SW 1271 (cell line): ENCODE measurements at regions not wholly inside any gene's neighbourhood (a gene's known extent, or its start where the extent isn't known, plus 50 kb on each side); places are given as distances from the start of the nearest gene placed in this dataset.
"Not testable (repeated sequence)": the region's sequence is repeated elsewhere in the genome, so short reads cannot be mapped to it uniquely, and the experiment has no call there.

Experiments
- DNase-seq, 2 experiments: peaks; one replicate each; lab custom pipeline; 2025; lab: John Stamatoyannopoulos, UW

DNA sequence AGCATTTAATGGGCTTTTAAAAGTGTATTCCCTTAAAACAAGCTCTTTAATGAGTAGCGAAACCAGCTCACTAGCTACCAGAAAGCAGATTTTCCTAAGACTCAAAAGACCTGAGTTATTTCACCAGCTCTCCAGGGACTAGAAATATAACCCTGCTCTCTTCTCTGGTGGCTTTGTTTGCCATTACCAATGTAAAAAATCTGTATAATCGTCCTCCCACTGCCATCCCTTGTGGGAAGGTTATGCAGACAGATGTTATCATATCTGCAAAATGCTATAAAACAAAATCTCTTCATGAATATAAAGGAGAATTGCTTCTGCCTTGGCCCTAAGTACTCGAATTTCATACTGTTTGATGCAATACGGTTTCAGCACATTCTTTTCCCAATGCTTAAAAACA is 335.2 kb downstream of the NUP35 start:
- no peak for DNase-seq

DNA sequence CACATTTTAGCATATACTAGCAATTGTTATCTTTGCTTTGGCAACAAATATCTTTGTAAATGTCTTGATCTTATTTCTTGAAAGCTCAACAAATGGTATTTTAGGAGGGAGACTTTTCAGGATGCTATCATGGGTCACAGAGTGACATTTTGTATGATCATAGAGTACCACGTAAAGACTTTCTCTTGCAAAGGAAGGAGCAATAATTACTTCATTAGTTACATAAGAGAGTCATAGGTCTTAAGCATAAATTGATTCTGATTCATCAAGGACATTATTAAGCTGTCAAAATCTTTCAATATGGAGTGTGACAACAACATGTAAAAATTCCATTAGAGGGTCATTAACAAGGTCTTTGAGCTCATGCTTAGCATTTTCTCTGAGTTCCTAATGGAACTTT is 339.6 kb downstream of the NUP35 start:
- no peak for DNase-seq

DNA sequence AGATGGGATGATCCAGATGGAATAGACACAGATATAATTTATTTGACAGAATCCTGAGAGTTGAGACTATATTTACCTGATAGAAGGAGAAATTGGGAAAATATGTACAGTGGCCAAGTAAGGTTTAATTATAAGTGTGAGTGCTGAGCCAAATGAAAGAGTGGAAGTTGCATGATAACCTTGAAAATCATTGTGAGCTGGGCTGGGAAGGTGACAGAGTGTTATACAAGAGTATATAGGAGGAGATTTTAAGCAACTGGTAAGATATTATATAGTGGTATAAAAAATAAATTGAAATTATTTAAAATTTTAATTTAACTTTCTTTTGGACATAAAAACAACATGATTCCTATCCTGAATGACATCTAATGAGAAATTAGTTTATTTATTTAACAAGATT is 340.8 kb downstream of the NUP35 start:
- no peak for DNase-seq

DNA sequence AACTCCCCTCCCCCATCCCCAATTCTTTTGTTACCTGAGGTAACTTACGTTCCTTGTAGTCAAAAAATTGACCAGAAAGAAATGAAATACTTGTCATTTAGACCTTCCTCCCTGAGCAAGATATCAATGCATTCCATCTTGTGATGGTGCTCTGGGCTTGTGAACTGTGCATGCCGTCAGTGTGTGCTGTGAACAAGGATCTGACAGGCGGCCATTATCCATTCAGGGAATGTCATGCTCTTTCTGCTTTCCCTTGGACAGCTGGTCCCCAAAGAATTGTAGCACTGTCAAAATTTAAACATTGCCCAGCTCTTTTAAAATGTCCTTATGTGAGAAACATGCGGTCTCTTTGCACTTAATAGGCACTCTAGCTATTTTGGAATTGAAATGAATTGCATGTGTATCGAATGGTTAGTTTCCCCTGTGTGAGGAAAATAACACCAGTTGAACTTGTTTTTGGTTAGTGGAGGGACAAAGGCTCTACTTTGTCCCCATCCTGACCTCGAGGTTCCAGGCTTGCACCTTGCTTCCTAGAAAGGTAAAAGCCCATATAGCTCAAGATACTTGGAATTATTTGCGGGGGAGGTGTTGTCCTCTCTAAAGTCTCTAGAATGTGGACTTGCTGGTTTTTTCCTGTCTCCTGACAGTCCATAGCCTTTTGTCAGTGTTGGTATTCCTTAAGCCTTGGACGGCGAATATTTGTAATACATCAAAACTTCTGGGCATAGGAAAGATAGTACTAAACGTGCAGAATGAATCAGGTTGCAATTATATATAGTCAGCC is 350.9 kb downstream of the NUP35 start:
- no peak for DNase-seq

DNA sequence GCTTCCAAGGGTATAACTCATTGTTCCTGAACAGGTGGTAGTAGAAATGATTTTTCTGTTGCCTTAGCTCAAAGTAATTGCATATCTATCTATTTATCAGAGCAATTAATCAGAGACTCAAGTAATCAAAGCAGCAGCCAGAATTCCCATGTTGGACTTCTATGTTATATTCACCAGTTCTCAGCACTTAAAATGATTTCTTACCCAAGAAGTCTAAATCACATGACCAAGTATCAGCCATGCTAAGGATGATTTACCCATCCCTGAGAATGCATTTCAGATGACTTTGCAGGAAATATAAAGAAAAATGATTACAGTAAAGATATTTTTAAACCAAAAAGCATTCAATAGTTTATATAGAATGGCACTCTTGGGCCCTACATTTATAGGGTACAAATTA is 352.2 kb downstream of the NUP35 start:
- DNase-seq = no peak

DNA sequence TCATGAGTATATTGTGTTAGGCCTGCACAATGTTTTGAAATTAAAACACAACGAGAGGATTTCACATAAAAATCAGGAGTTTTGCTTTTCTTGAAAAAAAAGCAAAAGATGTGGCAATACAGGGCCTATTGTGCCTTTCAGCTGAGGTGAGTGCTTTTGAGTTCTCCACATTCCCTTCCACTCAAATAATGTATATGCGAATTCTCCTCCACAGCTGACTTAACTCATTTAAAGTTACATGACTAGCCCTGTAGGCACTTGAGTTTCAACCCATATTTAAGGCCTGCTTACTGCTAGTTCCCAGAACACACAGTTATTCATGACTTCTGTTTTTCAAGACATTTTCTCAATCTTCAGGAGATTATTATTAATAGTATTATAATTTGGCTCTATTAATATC is 353.1 kb downstream of the NUP35 start:
- no peak for DNase-seq

DNA sequence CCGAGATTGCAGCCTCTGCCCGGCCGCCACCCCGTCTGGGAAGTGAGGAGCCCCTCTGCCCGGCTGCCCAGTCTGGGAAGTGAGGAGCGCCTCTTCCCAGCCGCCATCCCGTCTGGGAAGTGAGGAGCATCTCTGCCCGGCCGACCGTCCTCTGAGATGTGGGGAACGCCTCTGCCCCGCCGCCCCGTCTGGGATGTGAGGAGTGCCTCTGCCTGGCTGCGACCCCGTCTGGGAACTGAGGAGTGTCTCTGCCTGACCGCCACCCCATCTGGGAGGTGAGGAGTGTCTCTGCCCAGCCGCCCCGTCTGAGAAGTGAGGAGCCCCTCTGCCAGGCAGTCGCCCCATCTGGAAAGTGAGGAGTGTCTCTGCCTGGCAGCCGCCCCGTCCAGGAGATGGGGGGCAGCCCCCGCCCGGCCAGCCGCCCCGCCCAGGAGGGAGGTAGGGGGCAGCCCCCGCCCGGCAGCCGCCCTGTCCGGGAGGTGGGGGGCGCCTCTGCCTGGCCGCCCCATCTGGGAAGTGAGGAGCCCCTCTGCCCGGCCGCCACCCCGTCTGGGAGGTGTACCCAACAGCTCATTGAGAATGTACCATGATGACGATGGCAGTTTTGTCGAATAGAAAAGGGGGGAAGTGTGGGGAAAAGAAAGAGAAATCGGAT is 354.8 kb downstream of the NUP35 start:
- DNase-seq = not testable (repeated sequence)

DNA sequence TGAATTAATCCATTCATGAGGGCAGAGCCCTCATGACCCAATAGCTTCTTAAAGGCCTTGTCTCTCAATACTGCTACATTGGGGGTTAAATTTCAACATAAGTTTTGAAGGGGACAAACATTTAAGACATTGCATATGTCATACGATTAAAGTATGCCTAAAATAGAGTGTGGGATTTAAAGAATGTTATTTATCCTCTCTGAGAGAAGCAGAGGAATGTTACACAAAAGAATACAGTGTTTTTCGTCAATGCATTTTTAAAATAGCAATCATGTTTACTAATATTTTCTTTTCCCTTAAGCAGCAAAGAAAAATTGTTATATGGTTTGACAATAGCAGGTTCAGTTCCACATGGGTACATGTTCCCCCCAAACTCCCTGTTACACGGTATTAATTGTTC is 363.1 kb downstream of the NUP35 start:
- DNase-seq = no peak

DNA sequence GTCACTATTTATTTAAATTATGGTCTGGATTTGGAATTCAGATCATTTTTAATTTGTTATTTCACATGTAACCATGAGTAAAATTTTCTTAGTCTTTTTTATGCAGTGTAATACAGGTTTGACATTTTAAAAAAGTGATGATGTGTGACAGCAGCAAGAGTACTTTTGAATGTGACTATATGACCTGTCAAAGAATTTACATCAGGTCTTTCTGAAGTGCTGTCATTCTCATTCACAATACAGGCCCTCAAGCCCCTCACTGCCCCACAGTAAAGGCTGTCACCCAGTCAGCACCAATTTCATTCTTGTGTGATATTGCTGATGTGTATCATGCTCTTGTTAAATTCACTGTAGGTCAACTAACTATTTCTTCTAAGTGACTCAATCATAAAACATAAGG is 364.2 kb downstream of the NUP35 start:
- DNase-seq = no peak

DNA sequence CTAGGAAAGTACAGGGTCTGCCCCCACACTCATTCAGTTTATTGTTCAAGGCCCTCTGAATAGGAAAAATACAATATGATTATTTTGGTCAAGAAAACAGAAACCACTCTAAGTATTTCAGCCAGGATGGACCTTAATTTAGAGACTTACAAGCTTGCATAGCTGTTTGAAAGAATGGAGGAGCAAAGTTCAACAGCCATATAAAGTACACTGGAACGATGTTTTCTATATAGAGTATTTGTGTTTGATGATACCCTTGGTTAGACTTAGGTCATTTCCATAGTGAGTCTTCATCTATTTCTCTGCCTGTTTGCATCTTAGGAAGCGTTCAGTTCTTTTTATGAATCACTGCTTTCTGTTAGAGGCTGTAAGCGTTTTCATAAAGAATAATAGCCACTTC is 366.2 kb downstream of the NUP35 start:
- no peak for DNase-seq

DNA sequence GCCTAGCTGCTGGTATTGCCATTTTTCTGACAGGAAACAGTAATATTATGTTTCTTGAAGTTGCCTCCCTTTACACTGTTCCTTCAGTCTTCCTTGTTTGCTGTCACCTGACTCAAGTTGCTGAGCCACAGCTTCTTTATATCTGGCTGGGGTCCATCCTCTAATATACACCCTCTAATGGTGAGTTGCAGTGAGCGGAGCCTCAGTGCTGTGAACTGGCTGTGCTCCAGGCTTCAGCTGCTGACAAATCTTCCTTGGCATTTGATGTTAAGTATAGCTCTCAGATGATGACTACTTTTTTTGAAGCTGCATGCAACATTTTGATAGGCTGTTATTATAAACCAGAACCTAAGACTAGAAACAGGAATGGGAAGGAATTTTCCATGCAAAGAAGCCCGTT is 366.7 kb downstream of the NUP35 start:
- DNase-seq = no peak

DNA sequence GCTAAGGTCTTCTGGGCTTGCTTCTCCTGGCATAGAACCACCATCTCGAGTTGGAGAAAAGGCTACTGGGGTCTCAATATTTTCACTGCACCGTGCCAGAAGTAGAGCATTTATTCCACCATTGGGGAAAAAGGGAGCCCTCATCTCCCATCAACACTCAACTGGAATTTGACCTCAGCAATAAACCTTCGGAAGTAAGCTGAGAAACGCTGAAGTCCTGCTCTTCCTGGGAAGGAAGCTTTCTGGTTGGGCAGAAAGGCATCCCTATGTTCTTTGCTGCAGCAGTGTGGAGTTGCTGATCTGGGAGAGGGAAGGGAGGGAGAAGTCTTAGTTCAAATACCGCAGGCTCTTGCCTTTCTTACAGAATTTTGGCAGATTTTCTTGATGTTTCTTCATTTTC is 368.8 kb downstream of the NUP35 start:
- no peak for DNase-seq

DNA sequence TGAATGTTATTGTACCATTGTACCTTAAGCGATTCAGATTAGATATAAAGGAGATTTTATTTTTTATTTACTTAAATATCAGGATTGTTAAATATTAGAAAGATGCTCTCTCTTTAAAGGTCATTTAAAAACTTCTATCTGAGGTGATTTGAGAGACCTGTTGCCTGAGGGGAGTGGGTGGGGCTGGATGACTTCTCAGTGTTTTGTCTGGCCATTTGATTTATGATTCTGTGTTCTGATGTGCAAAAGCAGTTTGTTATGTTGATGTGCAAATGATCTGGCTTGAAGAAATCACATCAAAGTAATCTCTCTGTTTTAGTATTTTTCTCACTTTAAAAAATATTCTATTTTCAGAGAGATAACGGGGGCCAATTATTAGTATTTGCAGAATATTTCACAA is 370.8 kb downstream of the NUP35 start:
- DNase-seq = no peak

DNA sequence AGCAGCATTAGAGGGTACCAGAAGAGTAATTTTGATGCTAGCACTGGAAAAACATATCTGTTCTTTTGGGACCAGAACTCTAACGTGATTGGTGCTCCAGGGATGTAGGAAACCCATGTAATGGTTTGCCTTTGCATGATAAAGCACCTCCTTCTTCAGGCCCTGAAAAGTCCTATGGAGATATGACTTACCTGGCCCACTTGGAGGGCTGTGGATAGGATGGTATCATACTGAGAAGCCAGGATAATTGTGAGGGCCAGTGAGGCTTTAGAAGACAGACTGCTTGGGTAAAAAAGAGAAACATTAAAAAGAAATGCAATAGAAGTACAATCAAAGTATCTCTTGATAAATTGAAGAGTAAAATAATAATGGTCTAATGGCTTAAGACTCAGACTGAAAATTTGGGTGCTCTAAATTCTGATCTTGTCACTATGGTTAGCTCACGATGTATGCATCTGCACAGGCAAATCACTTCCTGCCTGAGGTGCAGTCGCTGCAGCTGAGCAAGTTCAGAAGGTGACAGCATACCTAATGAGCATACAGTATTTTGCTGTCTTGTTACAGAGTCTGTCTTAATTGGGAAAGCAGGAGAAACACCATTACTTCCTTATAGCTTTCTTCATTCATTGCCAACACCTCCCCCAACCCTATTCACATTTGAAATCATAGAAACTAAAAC is 371.5 kb downstream of the NUP35 start:
- no peak for DNase-seq

DNA sequence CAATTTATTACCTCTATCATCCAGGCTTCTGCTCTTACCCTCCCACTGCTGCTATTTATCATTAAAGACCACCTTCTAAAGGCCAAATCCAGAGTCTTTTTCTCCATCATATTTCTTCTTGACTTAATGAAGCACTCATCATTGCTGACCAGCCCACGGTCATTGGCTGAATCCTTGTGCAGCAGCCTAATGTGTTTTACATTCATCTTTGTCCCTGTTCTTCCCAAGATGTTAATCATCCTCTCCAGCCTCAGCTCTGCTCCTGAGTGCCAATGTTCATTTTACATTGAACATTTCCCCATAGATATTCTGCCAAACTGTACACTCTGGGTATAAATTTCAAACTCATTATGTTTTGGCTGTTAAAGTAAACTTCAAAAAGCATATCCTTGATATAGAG is 373.6 kb downstream of the NUP35 start:
- no peak for DNase-seq

DNA sequence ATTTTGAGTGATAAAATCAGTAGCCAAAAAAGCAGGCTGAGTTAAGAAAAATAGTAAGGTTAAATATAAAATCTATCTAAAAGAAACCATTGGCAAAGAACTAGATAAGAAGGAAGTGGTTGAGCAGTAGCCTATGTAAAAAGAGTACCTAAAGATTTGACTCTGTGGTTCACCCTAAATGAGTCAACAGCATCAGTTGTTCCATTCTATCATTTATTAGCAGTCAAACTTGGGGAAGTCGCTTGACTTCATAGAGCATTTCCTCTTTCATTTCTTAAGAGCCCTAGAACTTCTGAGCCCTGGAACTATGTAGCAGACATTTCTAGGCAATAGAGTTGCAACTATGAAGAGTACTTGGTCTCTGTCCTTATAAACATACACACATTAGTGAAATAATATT is 381.7 kb downstream of the NUP35 start:
- no peak for DNase-seq

DNA sequence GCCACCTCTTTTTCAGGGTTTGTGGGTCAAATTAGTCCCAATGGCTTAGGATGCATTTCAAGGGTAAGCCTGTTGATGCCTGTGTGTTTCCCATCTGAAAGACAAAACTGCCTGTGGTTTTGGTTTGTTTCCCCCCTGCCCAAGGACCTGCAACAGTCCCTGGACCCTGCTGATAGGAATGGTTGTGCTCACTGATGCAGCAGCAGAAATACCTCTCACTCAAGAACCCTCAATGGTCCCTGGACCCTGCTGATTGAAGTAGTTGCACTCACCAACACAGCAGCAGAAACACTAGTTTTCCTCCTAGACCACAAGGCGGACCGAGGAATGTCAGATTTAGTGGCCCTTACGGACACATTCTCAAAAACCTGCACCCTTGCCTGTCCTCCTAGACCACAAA is 386.9 kb downstream of the NUP35 start:
- no peak for DNase-seq

DNA sequence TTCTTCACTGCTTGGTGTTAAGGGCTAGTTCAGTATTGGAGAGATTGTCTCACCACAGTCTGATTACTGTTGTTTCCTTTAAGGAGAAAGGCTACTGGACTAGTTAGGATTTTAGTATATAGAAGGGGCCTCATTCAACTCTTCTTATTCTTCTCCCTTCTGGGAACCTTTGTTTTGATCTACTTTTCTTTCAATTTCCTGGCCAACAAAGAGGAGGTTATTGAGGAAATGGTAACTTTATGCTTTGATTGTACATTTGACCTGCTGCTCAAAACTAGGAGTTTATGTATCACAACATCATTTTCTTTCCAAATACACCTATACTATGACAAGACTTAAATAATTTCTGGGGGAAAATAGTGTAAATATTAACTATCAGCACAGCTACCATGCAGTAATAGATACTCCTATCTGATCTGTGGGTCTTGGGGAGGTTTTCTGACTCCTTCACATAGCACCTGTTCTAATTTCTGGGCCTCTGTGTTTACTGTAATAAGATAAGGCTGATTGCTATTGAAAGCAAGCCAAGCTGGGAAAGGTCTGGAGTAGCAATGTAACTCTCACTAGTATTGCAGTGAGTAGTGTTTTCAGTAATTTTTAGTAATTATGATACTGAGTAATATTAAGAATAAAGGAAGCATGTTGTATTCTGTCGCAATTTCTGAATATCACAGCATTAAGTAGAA is 395.3 kb downstream of the NUP35 start:
- DNase-seq = no peak

DNA sequence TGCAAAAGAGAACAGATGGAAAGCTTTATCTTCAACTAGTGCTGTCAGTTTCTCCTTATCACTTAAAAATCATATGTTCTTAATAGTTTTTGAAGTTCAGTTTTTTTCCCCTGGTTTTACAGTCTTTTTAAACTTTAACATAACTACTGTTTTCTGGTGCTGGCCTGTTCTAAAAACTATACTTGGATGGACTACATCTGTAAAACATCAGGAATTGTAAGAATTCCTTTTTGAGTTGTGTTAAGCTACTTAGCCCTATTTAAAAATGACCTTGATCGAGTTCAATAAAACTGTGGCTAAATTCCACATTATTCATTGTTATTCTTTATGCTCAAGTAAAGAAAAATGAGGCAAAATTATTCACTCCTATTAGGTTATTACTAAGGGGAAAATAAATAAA is 397.7 kb downstream of the NUP35 start:
- no peak for DNase-seq

DNA sequence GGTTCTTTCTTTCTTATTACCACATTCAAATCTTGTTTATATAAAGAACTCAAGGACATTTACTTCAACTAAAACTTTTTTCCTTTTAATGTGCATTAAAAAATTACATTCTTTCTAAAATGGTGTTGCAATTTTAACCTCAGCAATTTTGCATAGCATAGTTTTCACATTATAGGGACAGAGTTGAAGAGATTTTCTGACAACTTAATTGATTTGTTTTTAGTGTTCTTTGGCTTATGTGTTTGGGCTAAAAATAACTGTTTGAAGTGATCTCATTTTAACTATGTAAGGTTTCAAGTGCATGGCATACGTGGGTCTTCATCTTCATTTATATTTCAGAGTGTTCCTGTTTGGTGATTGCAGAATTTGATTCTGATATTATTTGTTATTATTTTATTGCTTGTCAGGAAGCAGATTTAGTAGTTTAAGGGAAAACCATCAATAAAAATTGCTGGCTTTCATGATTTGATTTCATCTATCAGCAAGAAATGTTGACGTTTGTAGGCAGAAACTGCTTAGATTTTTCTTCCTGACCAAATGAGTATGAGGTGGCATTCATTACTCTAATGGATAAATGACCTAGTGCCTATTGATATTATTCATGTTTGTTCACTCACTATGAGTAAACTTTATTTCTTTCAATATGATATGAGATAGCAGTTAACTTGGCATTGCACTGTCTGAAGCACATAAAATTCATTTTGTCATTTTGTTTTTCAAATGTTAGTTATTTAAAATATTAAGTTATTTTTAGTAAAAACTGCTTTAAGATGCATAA is 398.4 kb downstream of the NUP35 start:
- no peak for DNase-seq

DNA sequence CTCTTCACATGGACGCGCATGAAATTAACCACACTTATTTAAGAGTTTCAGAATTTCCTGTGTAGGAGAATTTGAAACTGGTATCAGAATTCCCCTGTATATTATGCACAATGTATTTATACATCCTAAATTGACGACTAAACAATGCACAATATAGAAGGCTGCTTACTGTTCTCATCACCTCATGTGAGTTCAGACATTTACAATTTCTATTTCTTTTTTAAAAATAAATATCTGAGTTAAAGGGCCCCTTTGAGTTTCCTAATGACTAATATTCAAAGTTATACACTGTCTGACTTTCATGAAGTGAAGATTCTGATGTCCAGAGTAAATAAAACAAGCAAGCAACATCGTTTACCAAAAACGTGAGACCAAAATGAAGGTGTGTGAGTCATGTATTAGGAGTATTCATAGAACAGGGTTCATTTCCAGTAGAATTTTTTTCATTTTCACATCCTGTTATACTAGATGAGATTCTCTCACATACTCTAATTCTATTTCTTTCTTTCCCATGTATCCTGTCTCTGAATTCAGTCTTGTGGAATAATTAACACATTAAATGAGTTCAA is 406.2 kb downstream of the NUP35 start:
- no peak for DNase-seq

DNA sequence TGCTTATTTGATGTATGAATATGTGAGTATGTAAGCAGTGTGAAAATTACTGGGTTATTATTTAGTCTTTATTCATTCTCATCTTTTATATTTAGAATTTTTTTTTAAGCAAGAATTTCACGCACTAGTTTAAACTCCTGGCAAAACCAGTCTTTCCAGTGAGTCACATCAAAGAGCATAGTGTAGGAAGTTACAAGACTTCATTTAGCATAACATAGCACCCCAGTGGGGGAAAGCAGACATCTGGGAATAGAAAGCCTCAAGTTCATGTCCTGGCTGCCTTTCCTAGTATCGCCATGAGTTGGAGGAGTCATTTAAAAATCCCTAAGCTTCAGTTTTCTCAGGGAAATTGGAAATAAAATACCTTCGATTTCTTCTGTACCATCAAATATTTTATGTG is 408.3 kb downstream of the NUP35 start:
- no peak for DNase-seq
